ENCODE measurements at regions not wholly inside any gene's neighbourhood (a gene's known extent, or its start where the extent isn't known, plus 50 kb on each side); places are given as distances from the start of the nearest gene placed in this dataset.

GRCh38 chr3:66592016-66592761 lies 91.4 kb upstream of the LRIG1 start:
- BruUV-seq (replicated peaks) = no TSS peak
- DNase-seq (ENCODE audit: extremely low read depth in 1 of 4, low spot score in 3 of 4) (no peak), ATAC-seq (no peak), FAIRE-seq (no peak)
- no peak overlapping the region for H3K4me3 ChIP-seq
- H3K4me1 ChIP-seq (replicated peaks in 1 of 2; ENCODE audit: control insufficient read depth in 2 of 2, insufficient read depth in 2 of 2, low read length in 2 of 2) = no peaks in the 10 kb centered on the region
- no peak overlapping the region for H3K4me2 ChIP-seq (ENCODE audit: insufficient read depth, low read length)
- WGBS (ENCODE audit: insufficient coverage, low coverage, missing lambda C conversion rate) = 3% methylated on average over 5 of the region's 6 CpGs
- TF ChIP-seq ZNF224 (CRISPR knock-in tag; IDR thresholded peaks at IDR 0.05) (no peak), NFE2 (IDR thresholded peaks at IDR 0.05; ENCODE audit: low read depth) (no peak), ELF1 (tag; IDR thresholded peaks at IDR 0.05) (no peak), XRCC4 (IDR thresholded peaks at IDR 0.05; ENCODE audit: extremely low read depth, insufficient read depth, insufficient read length) (no peak), BCL6 (CRISPR knock-in tag; IDR thresholded peaks at IDR 0.05) (no peak), GABPB1 (CRISPR knock-in tag; IDR thresholded peaks at IDR 0.05) (no peak), RFX7 (CRISPR knock-in tag; IDR thresholded peaks at IDR 0.05) (no peak), CAMTA2 (CRISPR knock-in tag; conservative IDR thresholded peaks at IDR 0.05) (no peak), SRSF3 (IDR thresholded peaks at IDR 0.05; ENCODE audit: insufficient read depth, low read length) (no peak), PHF21A (IDR thresholded peaks at IDR 0.05; ENCODE audit: borderline replicate concordance, low read depth) (no peak)
- TF ChIP-seq, protein P1, sequence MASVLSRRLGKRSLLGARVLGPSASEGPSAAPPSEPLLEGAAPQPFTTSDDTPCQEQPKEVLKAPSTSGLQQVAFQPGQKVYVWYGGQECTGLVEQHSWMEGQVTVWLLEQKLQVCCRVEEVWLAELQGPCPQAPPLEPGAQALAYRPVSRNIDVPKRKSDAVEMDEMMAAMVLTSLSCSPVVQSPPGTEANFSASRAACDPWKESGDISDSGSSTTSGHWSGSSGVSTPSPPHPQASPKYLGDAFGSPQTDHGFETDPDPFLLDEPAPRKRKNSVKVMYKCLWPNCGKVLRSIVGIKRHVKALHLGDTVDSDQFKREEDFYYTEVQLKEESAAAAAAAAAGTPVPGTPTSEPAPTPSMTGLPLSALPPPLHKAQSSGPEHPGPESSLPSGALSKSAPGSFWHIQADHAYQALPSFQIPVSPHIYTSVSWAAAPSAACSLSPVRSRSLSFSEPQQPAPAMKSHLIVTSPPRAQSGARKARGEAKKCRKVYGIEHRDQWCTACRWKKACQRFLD (CRISPR knock-in tag; IDR thresholded peaks at IDR 0.05) = no peak
- TF ChIP-seq, protein P2, sequence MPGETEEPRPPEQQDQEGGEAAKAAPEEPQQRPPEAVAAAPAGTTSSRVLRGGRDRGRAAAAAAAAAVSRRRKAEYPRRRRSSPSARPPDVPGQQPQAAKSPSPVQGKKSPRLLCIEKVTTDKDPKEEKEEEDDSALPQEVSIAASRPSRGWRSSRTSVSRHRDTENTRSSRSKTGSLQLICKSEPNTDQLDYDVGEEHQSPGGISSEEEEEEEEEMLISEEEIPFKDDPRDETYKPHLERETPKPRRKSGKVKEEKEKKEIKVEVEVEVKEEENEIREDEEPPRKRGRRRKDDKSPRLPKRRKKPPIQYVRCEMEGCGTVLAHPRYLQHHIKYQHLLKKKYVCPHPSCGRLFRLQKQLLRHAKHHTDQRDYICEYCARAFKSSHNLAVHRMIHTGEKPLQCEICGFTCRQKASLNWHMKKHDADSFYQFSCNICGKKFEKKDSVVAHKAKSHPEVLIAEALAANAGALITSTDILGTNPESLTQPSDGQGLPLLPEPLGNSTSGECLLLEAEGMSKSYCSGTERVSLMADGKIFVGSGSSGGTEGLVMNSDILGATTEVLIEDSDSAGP (CRISPR knock-in tag; IDR thresholded peaks at IDR 0.05) = no peak
- no peaks in the 10 kb centered on the region for H3K36me3 ChIP-seq (ENCODE audit: control insufficient read depth, insufficient read depth, low read length)
- H2AFZ ChIP-seq (ENCODE audit: low read depth, low read length) = no peak overlapping the region
- no peaks in the 10 kb centered on the region for H3K79me2 ChIP-seq (ENCODE audit: control insufficient read depth, insufficient read depth, low read length)
- no peaks in the 10 kb centered on the region for H3K27me3 ChIP-seq (ENCODE audit: control insufficient read depth in 2 of 2, insufficient read depth in 2 of 2, low read length in 2 of 2)
- H3K9me1 ChIP-seq (ENCODE audit: control insufficient read depth, insufficient read depth, low read length) = no peaks in the 10 kb centered on the region
- H3K27ac ChIP-seq (ENCODE audit: extremely low read depth, low read depth, low read length) = no peak overlapping the region
- H3K9me3 ChIP-seq (replicated peaks; ENCODE audit: control insufficient read depth, insufficient read depth, low read depth, low read length) = no peaks in the 10 kb centered on the region
- ChIA-PET CTCF (ENCODE audit: low intra/inter-chr PET ratio) (no interaction called here), POLR2A (interaction anchor here (0.6 to 1.0 kb wide), 2 partner anchors 12 to 1814 kb away, joined by 3 read pairs; no protein-coding TSS in a partner anchor)
- intact Hi-C loops (cut with micrococcal nuclease) (no loop called here), in situ Hi-C loops (cut with MboI) (no loop called here)
- no peaks in the 10 kb centered on the region for H4K20me1 ChIP-seq (replicated peaks; ENCODE audit: control insufficient read depth, insufficient read depth, low read length)
- H3K9ac ChIP-seq (ENCODE audit: insufficient read depth in 1 of 2, low read depth in 2 of 2, low read length in 2 of 2) = no peak overlapping the region
